Neural crest cell (in vitro differentiated cells): ENCODE measurements at regions not wholly inside any gene's neighbourhood (a gene's known extent, or its start where the extent isn't known, plus 50 kb on each side); places are given as distances from the start of the nearest gene placed in this dataset.

ENCODE experiments used
- DNase-seq: peaks from one replicate; pipeline ENCODE4 v3.0.0; 2021; ENCODE audit warnings: low read depth, mixed read lengths, low spot score
- H3K27ac Mint-ChIP-seq: one replicate; pipeline ENCODE4 v1.8.0; 2021; ENCODE audit warnings: mild to moderate bottlenecking, mixed read lengths; ENCODE audit not compliant: unreplicated experiment
- H3K27me3 Mint-ChIP-seq: 2 replicates; pipeline ENCODE4 v1.8.0; 2021; ENCODE audit warnings: low read depth, mild to moderate bottlenecking, mixed read lengths
- H3K36me3 Mint-ChIP-seq: 2 replicates; pipeline ENCODE4 v1.8.0; 2021; ENCODE audit warnings: low read depth, mild to moderate bottlenecking, mixed read lengths
- H3K4me1 Mint-ChIP-seq: 2 replicates; pipeline ENCODE4 v1.8.0; 2021; ENCODE audit warnings: mixed read lengths
- H3K4me3 Mint-ChIP-seq: one replicate; pipeline ENCODE4 v1.8.0; 2021; ENCODE audit warnings: mild to moderate bottlenecking, mixed read lengths
- H3K9me3 Mint-ChIP-seq: 2 replicates; pipeline ENCODE4 v1.8.0; 2021; ENCODE audit warnings: mixed read lengths
- TF ChIP-seq, protein P1 (sequence below): fragments of 200-600 bp; sonication (generic); conservative IDR thresholded peaks from 2 replicates; pipeline ENCODE4 v1.5.0; 2021; ENCODE audit warnings: antibody characterized with exemption, mild to moderate bottlenecking

DNA sequence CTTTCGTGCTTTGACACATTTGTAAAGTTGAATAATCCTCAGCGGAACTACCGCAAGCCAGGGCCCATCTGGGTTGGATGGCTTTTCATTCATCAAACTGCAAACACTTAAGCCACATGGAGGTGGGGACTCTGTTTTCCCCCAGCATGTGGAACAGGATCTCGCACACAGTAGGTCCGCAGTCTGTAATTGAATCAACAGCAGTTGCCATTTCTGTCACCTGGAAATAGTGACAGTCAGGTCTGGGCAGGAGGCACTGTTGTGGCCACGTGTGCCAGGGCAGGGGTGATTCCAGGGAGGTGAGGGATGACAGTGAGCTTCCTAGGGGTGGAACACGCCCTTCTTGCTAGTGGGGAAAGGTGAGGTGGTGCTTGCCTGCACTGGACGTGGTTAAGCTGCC, 50.7 kb upstream of the ANO1 start:
- no peaks in the 10 kb centered on the region for H3K36me3 Mint-ChIP-seq
- H3K27ac Mint-ChIP-seq: no peak overlapping the region
- H3K27me3 Mint-ChIP-seq: peaks cover 4% of the 10 kb centered on the region
- H3K4me1 Mint-ChIP-seq: peaks cover 11% of the 10 kb centered on the region
- H3K4me3 Mint-ChIP-seq: no peak overlapping the region
- no peaks in the 10 kb centered on the region for H3K9me3 Mint-ChIP-seq
- DNase-seq: no peak
- TF ChIP-seq, protein P1, sequence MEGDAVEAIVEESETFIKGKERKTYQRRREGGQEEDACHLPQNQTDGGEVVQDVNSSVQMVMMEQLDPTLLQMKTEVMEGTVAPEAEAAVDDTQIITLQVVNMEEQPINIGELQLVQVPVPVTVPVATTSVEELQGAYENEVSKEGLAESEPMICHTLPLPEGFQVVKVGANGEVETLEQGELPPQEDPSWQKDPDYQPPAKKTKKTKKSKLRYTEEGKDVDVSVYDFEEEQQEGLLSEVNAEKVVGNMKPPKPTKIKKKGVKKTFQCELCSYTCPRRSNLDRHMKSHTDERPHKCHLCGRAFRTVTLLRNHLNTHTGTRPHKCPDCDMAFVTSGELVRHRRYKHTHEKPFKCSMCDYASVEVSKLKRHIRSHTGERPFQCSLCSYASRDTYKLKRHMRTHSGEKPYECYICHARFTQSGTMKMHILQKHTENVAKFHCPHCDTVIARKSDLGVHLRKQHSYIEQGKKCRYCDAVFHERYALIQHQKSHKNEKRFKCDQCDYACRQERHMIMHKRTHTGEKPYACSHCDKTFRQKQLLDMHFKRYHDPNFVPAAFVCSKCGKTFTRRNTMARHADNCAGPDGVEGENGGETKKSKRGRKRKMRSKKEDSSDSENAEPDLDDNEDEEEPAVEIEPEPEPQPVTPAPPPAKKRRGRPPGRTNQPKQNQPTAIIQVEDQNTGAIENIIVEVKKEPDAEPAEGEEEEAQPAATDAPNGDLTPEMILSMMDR: no peak

DNA sequence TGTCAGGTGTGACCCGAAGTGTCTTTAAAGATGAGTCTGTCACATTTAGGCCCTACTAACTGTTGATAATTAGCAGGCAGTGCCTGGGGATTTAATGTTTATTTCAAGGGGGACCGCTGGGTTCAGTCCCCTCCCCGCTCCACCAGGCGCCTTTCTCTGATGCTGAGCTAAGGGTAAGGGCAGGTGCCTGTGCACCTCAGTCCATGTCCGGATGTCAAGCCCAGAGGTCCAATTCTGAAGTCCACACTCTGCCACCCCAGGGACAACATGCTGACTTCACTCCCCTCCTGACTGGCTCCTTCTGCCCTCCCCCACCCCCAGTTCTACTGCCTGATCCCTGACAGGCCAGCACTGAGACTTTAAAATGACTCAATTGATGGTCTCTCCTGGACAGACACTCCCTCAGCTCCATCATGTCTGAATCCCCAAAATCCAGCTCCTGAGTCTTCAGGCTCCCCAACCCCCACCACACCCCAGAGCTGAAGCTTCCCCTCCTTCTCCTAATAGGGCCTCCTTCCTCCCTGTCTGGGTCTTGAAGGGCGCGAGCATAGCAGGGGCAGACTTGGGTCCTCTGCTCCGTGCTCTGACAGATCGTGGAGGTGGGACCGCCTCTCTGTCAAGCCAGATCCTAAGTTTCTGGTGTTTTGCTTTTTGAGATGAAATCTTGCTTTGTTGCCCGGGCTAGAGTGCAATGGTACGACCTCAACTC, 49.8 kb upstream of the ANO1 start:
- Mint-ChIP-seq H3K9me3 (no peaks in the 10 kb centered on the region), H3K4me1 (peaks cover 11% of the 10 kb centered on the region), H3K4me3 (no peak overlapping the region), H3K27ac (no peak overlapping the region), H3K27me3 (peaks cover 9% of the 10 kb centered on the region), H3K36me3 (no peaks in the 10 kb centered on the region)
- DNase-seq: no peak
- TF ChIP-seq, protein P1: no peak
